ENCODE measurements at regions not wholly inside any gene's neighbourhood (a gene's known extent, or its start where the extent isn't known, plus 50 kb on each side); places are given as distances from the start of the nearest gene placed in this dataset.

DNA sequence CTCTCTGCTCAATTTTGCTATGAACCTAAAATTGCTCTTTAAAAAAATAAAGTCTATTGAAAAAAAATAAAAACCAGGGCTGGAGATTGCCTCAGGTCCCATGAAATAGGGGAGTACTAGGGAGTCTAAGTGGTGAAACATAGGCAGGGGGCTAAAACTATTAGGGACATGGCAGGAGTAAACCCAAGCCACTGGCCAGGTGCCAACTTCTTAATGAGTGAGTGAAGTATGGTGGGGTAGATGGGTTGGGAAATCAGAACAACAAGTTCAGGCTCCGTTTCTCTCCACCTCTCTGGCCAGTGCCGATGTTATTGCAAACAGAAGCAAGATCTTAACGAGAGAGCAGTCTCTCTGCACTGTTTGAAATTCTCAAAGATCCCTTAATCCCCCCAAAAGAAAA lies 322.4 kb upstream of the CDH5 start:
- Histone ChIP-seq H3K4me3 (no peak overlapping the region), H3K36me3 (replicated peaks in 1 of 2; ENCODE audit: insufficient read depth in 1 of 2, low read depth in 2 of 2) (no peaks in the 10 kb centered on the region), H3K27me3 (no peaks in the 10 kb centered on the region), H3K27ac (no peak overlapping the region), H3K9me3 (no peaks in the 10 kb centered on the region), H3K4me1 (no peaks in the 10 kb centered on the region)
- DNase-seq (no peak), ATAC-seq (no peak)
- 51 to 69% methylated on average over 3 of the region's 3 CpGs for WGBS, 2 donors
- TF ChIP-seq, protein P1, sequence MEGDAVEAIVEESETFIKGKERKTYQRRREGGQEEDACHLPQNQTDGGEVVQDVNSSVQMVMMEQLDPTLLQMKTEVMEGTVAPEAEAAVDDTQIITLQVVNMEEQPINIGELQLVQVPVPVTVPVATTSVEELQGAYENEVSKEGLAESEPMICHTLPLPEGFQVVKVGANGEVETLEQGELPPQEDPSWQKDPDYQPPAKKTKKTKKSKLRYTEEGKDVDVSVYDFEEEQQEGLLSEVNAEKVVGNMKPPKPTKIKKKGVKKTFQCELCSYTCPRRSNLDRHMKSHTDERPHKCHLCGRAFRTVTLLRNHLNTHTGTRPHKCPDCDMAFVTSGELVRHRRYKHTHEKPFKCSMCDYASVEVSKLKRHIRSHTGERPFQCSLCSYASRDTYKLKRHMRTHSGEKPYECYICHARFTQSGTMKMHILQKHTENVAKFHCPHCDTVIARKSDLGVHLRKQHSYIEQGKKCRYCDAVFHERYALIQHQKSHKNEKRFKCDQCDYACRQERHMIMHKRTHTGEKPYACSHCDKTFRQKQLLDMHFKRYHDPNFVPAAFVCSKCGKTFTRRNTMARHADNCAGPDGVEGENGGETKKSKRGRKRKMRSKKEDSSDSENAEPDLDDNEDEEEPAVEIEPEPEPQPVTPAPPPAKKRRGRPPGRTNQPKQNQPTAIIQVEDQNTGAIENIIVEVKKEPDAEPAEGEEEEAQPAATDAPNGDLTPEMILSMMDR (IDR thresholded peaks at IDR 0.05), result no peak
- TF ChIP-seq POLR2A (IDR thresholded peaks at IDR 0.05), result no peak
- intact Hi-C loops (cut with DNase I), result no loop called here

GRCh38 chr16:66043326-66043725 lies 323.2 kb upstream of the CDH5 start:
- H3K27ac ChIP-seq, result no peak overlapping the region
- intact Hi-C loops (cut with DNase I), result no loop called here
- TF ChIP-seq, protein P1 (IDR thresholded peaks at IDR 0.05), result no peak
- TF ChIP-seq POLR2A (IDR thresholded peaks at IDR 0.05), result no peak
- no peak for DNase-seq
- H3K4me3 ChIP-seq, result no peak overlapping the region
- ATAC-seq, result no peak
- H3K4me1 ChIP-seq, result no peaks in the 10 kb centered on the region
- H3K9me3 ChIP-seq, result no peaks in the 10 kb centered on the region
- H3K27me3 ChIP-seq, result no peaks in the 10 kb centered on the region
- no peaks in the 10 kb centered on the region for H3K36me3 ChIP-seq (replicated peaks in 1 of 2; ENCODE audit: insufficient read depth in 1 of 2, low read depth in 2 of 2)

DNA sequence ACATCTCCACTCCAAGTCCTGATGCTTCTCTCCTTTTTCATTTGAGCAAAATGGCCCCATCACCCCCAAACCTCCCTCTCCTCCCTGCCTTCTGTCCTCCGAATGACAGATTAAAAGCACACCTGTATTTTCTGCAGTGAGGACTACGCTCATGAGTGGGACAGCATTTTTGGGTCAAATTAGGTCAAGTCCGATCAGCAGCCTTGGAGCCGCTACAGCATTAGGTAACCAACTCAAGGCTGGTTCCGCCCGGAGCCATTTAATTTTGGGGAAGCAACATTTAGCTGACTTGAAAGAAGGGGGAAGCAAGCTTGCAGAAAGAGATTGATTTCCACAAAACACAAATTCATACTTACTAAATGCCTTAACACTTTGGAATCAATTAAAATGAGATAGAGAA lies 324.1 kb upstream of the CDH5 start:
- ATAC-seq (no peak), DNase-seq (no peak)
- Histone ChIP-seq H3K4me1 (no peaks in the 10 kb centered on the region), H3K27me3 (no peaks in the 10 kb centered on the region), H3K36me3 (replicated peaks in 1 of 2; ENCODE audit: insufficient read depth in 1 of 2, low read depth in 2 of 2) (no peaks in the 10 kb centered on the region), H3K9me3 (no peaks in the 10 kb centered on the region), H3K27ac (no peak overlapping the region), H3K4me3 (no peak overlapping the region)
- intact Hi-C loops (cut with DNase I), result no loop called here
- WGBS, 2 donors, result 74 to 75% methylated on average over 6 of the region's 6 CpGs
- TF ChIP-seq POLR2A (IDR thresholded peaks at IDR 0.05), result no peak
- TF ChIP-seq, protein P1 (IDR thresholded peaks at IDR 0.05), result no peak

GRCh38 chr16:66041907-66042306 lies 324.6 kb upstream of the CDH5 start:
- no peak for TF ChIP-seq POLR2A (IDR thresholded peaks at IDR 0.05)
- TF ChIP-seq, protein P1 (IDR thresholded peaks at IDR 0.05), result no peak
- no peaks in the 10 kb centered on the region for H3K36me3 ChIP-seq (replicated peaks in 1 of 2; ENCODE audit: insufficient read depth in 1 of 2, low read depth in 2 of 2)
- WGBS, 2 donors, result 20 to 36% methylated on average over 4 of the region's 4 CpGs
- H3K4me1 ChIP-seq, result no peaks in the 10 kb centered on the region
- no peak overlapping the region for H3K27ac ChIP-seq
- intact Hi-C loops (cut with DNase I), result no loop called here
- no peak overlapping the region for H3K4me3 ChIP-seq
- no peaks in the 10 kb centered on the region for H3K27me3 ChIP-seq
- no peak for DNase-seq
- ATAC-seq, result no peak
- no peaks in the 10 kb centered on the region for H3K9me3 ChIP-seq

DNA sequence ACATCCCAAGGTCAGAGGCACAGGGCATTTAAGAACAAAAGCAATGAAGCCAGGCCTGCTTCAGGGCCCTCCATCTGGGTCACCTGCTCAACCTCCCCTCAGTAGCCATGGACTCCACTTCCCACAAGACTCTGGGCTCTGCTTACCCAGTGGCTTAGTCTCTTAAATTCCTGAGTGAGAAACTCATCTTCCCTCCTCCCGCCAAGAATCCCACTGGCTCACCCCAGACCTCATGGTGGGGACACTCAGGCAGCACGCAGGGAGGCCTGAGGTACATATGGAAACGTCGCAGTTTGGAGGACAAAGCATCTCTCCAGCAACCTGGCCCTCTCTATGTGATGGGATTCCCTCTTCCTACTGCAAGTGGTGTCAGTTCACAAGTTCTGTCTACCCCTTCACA lies 326.7 kb upstream of the CDH5 start:
- no peaks in the 10 kb centered on the region for H3K9me3 ChIP-seq
- H3K27me3 ChIP-seq, result no peaks in the 10 kb centered on the region
- H3K4me3 ChIP-seq, result no peak overlapping the region
- no peaks in the 10 kb centered on the region for H3K36me3 ChIP-seq (replicated peaks in 1 of 2; ENCODE audit: insufficient read depth in 1 of 2, low read depth in 2 of 2)
- intact Hi-C loops (cut with DNase I), result no loop called here
- no peak for DNase-seq
- H3K27ac ChIP-seq, result no peak overlapping the region
- 64 to 74% methylated on average over 4 of the region's 4 CpGs for WGBS, 2 donors
- no peak for ATAC-seq
- TF ChIP-seq, protein P1 (IDR thresholded peaks at IDR 0.05), result no peak
- no peak for TF ChIP-seq POLR2A (IDR thresholded peaks at IDR 0.05)
- H3K4me1 ChIP-seq, result no peaks in the 10 kb centered on the region
